Fibroblast of skin of left quadriceps (primary cell): ENCODE measurements at regions not wholly inside any gene's neighbourhood (a gene's known extent, or its start where the extent isn't known, plus 50 kb on each side); places are given as distances from the start of the nearest gene placed in this dataset.
"Not testable (repeated sequence)": the region's sequence is repeated elsewhere in the genome, so short reads cannot be mapped to it uniquely, and the experiment has no call there.

Experiments used
- DNase-seq, 2 experiments: peaks; one replicate each; pipeline ENCODE4 v3.0.0-alpha.2; 2013; ENCODE audit warnings: low read depth in 2 of 2

- no peak for DNase-seq
Measured at GRCh38 chr3:5543047-5543446, 355.5 kb downstream of the EDEM1 start.

- DNase-seq = no peak
Measured at GRCh38 chr3:5545719-5546118, 358.2 kb downstream of the EDEM1 start.

GRCh38 chr3:5553203-5553602, 365.7 kb downstream of the EDEM1 start:
- no peak for DNase-seq

DNA sequence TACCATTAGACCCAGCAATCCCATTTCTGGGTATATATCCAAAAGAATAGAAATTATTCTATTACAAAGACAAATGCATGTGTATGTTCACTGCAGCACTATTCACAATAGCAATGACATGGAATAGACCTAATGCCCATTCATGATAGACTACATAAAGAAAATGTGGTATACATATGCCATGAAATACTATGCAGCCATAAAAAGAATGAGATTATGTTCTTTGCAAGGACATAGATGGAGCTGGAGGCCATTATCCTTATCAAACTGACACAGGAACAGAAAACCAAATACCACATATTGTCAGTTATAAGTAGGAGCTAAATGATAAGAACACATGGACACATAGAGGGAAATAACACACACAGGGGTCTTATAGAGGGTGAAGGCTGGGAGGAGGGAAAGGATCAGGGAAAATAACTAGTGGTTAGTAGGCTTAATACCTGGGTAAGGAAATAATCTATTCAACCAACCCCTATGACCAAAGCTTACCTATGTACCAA, 366.8 kb downstream of the EDEM1 start:
- no peak for DNase-seq

- no peak for DNase-seq
Measured at GRCh38 chr3:5560199-5560598, 372.7 kb downstream of the EDEM1 start.

DNA sequence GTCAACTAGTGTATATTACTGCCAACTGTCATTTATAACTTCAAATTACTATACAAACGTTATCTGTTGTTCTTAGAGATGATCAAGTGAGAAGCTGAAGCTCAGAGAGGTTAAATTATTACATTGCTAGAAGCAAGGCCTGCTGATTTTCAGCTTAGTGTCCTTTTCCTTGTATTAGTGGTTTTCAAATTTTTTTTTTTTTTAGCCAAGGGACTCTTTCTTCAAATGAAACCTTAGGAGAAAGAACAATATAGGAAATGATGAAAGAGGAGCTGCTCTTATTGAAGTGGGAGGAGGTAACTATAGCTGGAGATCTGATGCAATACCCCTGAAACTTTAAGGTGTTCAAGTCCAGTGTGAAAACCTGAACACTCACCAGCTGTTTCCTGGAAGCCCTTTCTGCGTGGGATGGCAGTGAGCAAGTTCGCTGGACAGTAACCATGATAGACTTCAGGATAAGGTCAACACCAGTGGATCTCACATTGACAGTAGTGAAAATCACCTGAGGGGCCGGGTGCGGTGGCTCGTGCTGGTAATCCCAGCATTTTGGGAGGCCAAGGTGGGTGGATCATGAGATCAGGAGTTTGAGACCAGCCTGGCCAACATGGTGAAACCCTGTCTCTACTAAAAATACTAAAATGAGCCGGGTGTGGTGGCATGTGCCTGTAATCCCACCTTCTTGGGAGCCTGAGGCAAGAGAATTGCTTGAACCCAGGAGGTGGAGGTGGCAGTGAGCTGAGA, 376.2 kb downstream of the EDEM1 start:
- no peak for DNase-seq

- no peak for DNase-seq
Measured at GRCh38 chr3:5564278-5564666, 376.8 kb downstream of the EDEM1 start.

DNA sequence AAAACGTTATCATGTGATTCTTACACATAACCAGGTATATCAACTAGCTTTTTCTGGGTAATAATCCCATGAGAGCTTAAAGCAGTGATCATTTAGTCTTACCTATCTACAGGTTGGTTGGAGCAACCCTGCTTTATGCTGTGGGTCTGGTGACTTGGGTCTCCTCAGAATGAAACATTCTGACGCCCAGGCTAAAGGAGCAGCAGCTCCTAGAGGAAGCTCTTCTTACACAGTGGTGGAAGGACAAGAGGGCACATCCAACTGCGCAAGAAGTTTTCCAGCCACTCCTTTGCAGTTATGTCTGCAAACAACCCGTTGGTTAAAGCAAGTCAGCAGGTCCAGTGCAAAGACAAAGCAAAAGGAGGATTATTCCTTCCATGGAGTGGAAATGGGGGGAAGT, 377.5 kb downstream of the EDEM1 start:
- DNase-seq = no peak

DNA sequence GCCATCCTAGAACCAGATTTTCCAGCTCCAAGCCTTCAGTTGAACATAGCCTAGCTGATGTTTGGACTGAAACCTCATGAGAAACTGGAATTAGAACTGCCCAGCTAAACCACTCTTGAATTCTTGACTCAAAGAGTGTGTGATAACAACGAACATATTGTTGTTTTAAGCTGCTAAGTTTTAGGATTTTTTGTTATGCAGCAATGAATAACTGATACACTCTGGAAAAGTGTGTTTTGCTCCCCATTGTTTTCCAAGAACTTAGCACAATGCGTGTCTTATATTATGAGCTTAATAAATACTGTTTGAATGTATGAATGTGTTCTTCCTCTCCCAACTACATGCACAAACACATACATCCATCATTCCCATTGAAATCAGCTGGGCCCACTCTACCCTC, 379.6 kb downstream of the EDEM1 start:
- DNase-seq = no peak

DNA sequence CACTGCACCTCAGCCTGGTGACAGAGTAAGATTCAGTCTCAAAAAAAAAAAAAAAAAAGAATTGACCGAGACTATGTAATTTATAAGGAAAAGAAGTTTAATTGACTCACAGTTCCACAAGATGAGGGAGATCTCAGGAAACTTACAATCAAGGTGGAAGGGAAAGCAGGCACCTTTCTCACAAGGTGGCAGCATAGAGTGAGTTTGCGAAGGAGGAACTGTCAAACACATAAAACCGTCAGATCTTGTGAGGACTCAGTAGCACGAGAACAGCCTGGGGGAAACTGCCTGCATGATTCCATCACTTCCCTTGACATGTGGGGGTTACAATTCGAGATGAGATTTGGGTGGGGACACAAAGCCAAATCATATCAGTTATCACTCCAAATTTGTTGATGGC, 380.9 kb downstream of the EDEM1 start:
- DNase-seq = no peak

- no peak for DNase-seq
Measured at GRCh38 chr3:5569152-5569551, 381.6 kb downstream of the EDEM1 start.

DNA sequence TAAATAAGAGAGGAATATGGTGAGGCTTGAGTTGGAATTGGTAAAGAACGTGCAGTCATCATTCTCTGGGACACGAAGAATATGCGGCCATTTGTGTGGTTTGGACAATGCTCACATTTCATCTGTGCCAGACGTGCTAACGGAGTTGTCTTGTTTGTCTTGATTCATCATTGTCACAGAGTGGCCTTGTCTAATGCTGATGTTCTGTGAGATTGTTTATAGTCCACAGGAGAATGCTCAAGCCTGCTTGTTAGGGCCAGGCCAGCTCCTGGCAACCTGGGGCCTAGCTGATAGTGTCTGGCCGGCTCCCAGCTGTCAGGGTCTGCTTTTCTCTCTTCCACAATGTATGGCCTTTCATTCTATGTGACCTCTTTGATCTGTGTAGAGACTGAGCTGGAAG, 384.7 kb downstream of the EDEM1 start:
- DNase-seq = no peak

DNA sequence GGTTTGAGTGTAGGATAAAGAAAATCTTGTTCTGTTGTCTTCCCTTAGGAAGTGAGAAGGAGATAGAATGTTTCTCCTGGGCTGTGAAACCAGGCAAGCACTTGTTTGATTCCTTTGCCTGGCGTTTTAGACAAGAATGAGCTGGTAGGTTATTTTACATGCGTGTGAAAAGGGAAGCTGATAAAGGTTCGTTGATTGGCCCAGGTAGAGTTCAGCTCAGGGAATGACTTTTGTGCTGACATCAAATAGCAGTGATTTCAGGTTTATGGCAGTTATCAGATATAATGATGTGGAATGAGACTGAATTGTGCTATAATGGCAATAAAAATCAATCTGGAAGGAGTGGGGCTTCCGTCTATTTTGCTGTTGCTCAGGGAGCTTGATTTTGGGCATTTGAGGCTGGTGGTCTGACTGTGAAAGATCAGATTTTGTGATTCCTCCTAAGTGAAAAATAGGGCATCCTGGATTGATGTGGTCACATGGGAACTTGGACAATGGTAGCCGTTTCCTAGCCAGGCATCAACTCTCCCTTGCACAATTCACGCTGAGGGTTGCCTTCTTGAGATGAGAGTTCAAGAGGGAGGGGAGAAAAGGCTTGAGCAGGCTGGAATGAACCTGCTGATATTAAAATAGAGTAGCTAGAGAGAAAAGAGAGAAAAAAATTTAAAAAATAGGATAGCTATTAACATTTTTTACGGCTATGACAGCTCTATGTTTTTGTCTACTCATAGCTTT, 388.9 kb downstream of the EDEM1 start:
- DNase-seq = no peak

DNA sequence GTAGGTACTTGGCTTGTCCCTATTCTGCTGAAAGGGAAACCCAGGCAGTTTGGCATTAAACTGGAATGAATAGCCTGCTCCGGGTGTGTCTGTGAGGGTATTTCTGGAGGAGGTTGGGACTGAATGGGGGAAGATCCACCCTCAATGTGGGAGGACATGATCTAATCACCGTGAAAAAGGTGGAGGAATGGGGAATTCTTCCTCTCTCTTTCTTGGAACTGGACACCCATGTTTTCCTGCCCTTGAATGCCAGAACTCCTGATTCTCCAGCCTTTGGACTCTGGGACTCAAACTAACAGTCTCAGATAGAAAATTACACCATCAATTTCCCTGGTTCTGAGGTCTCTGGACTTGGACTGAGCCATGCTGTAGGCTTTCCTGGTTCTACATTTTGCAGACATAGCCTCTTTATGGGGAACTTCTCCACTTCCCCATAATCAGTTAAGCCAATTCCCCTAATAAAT, 391.7 kb downstream of the EDEM1 start:
- no peak for DNase-seq

GRCh38 chr3:5579946-5580345, 392.4 kb downstream of the EDEM1 start:
- DNase-seq = no peak

DNA sequence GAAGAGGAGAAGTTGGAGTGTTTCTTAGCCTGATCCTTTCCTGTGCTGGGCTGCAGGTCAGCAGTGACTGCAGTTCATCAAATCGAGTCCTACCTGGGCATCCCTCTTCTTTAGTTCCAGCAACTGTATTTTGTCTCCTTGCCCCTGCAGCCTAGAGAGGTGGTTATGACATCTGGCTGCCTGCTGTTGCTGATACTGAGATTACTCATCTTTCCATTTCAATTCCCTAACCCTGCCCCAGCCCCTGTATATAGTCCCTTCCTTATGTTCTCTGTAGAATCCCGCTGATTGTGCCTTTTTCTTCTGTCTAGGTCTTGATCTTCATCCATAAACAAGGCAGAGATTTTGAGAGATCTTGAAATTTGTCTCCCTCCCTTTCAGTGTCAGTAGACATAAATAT, 393.3 kb downstream of the EDEM1 start:
- DNase-seq = no peak

DNA sequence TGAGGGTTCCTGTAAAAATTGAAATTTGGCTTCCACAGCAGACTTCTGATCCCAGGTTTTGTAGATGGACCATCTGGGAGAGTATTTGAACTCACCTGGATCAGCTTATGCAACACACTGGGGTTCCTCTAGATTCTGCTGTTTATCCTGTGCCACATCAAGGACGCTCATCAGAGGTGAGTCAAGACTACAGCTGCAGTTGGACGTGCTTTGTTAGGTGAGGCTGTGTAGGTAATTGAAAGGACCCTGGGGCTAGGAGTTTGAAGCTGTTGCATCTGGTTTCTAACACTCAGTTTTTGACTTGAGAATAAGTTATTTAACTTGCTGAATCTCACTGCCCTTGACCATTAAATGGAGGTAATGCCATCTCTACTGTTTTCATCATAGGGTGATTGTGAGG, 394.2 kb downstream of the EDEM1 start:
- no peak for DNase-seq

GRCh38 chr3:5583920-5584319, 396.4 kb downstream of the EDEM1 start:
- no peak for DNase-seq

DNA sequence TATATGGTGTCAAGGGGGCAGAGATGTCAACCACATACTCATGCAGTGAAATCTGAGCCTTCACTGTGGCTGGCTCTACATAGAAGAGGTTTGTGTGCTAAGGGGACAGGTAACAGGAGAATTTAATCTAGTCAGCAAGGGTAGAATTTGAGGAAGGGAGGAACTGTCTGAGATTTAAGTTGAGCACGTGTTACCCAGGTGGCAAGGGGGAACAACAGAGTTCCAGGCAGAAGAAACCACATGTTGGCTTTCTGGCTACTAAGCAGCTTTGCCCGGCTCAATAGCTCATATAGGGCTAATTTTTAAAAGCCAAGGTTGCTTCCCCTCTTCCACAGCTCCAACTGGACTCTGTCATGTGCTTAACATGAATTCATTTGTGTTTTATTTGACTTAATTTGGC, 397.6 kb downstream of the EDEM1 start:
- no peak for DNase-seq

DNA sequence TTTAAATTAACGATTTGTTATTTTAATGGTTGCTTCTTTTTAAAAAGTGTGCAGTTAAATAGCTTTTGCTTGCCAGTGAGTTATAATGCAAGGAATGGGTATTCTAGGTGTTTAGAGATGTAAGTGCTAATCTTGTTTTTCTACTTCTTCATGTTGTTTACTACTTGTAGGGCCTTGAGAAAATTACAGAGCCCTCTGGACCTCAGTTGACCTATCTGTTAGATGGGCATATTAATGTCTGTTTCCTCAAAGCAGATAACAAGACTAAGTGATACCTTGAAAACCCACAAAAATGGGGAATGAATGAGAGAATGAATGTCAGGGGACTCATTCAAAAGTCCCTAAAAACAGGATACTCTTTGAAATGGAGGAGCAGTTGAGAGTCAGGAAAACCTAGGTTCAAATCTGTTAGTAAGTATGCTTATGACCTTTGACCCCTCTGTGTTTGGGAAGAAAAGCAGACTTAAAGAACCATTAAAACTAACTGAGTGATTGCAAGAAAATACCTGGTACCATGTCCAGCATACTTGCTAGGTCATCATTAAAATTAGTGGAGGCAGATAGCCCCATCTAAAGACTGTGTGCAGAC, 419.5 kb downstream of the EDEM1 start:
- no peak for DNase-seq

GRCh38 chr3:5607581-5607980, 420.1 kb downstream of the EDEM1 start:
- DNase-seq = no peak

DNA sequence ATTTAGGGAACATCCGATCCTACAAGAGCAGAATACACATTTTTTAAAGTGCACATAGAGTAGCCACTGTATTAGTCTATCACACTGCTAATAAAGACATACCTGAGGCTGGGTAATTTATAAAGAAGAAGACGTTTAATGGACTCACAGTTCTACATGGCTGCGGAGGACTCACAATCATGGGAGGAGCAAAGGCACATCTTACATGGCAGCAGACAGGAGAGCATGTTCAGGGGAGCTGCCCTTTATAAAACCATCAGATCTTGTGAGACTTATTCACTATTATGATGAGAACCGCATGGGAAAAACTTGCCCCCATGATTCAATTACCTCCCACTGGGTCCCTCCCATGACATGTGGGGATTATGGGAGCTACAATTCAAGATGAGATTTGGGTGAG, 421.5 kb downstream of the EDEM1 start:
- not testable (repeated sequence) for DNase-seq

GRCh38 chr3:5613599-5613998, 426.1 kb downstream of the EDEM1 start:
- DNase-seq = no peak
